AG09319 (cell line): ENCODE measurements at regions not wholly inside any gene's neighbourhood (a gene's known extent, or its start where the extent isn't known, plus 50 kb on each side); places are given as distances from the start of the nearest gene placed in this dataset.
"Not testable (repeated sequence)": the region's sequence is repeated elsewhere in the genome, so short reads cannot be mapped to it uniquely, and the experiment has no call there.

Experiments
- DNase-seq: peaks from one replicate; pipeline ENCODE4 v3.0.0-alpha.2; 2010; ENCODE audit warnings: low read depth; ENCODE audit errors: extremely low read depth
- CTCF ChIP-seq: IDR thresholded peaks from 2 replicates; pipeline ENCODE4 v1.5.1; 2011; ENCODE audit warnings: low read depth, mild to moderate bottlenecking, inconsistent platforms, low read length, moderate library complexity

GRCh38 chr16:26816885-26817571 lies 249.7 kb upstream of the C16orf82 start:
- no peak for DNase-seq
- no peak for TF ChIP-seq CTCF

- DNase-seq: no peak
- no peak for TF ChIP-seq CTCF
Measured at GRCh38 chr16:26818393-26818792, 248.3 kb upstream of the C16orf82 start.

GRCh38 chr16:26824469-26824868 lies 242.3 kb upstream of the C16orf82 start:
- no peak for DNase-seq
- no peak for TF ChIP-seq CTCF

GRCh38 chr16:26826500-26826899 lies 240.2 kb upstream of the C16orf82 start:
- no peak for DNase-seq
- TF ChIP-seq CTCF: no peak

- no peak for TF ChIP-seq CTCF
- DNase-seq: no peak
Measured at GRCh38 chr16:26827386-26827785, 239.3 kb upstream of the C16orf82 start.

GRCh38 chr16:26830428-26831127 lies 236.1 kb upstream of the C16orf82 start:
- no peak for DNase-seq
- TF ChIP-seq CTCF: no peak

- DNase-seq: not testable (repeated sequence)
Measured at GRCh38 chr16:26836114-26836513, 230.6 kb upstream of the C16orf82 start.
